Body of pancreas (tissue), 4 donors: ENCODE measurements at regions not wholly inside any gene's neighbourhood (a gene's known extent, or its start where the extent isn't known, plus 50 kb on each side); places are given as distances from the start of the nearest gene placed in this dataset.

Experiments
- POLR2A ChIP-seq, 3 donors: fragments of 450-650 bp; IDR thresholded peaks; one replicate each; pipeline ENCODE4 v1.6.1; 2016; ENCODE audit warnings: antibody characterized with exemption in 3 of 3, mild to moderate bottlenecking in 2 of 3
- TF ChIP-seq, protein P1 (sequence below), 7 experiments: fragments of 450-650 bp in 4 of 7; fragments of 200-600 bp in 3 of 7; sonication (generic) in 3 of 7; IDR thresholded peaks; one replicate each; pipeline ENCODE4 v1.5.1; 2016 to 2019; ENCODE audit warnings: antibody characterized with exemption in 7 of 7

DNA sequence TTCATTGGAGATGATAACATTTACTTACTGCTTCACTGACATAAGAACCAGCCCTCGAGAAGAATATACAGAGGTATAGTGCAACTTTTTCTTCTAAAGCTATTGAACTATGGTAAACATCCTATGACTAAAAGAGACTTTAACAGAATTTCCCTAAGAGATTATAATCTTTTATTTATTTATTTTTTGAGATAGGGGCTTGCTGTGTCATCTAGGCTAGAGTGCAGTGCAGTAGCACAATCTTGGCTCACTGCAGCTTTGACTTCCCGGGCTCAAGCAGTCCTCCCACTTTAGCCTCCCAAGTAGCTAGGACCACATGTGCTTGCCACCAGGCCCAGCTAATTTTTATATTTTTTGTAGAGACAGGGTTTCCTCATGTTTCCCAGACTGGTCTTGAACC lies 258.5 kb upstream of the FERD3L start:
- TF ChIP-seq, protein P1, sequence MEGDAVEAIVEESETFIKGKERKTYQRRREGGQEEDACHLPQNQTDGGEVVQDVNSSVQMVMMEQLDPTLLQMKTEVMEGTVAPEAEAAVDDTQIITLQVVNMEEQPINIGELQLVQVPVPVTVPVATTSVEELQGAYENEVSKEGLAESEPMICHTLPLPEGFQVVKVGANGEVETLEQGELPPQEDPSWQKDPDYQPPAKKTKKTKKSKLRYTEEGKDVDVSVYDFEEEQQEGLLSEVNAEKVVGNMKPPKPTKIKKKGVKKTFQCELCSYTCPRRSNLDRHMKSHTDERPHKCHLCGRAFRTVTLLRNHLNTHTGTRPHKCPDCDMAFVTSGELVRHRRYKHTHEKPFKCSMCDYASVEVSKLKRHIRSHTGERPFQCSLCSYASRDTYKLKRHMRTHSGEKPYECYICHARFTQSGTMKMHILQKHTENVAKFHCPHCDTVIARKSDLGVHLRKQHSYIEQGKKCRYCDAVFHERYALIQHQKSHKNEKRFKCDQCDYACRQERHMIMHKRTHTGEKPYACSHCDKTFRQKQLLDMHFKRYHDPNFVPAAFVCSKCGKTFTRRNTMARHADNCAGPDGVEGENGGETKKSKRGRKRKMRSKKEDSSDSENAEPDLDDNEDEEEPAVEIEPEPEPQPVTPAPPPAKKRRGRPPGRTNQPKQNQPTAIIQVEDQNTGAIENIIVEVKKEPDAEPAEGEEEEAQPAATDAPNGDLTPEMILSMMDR (IDR thresholded peaks at IDR 0.05), result no peak
- no peak for TF ChIP-seq POLR2A (IDR thresholded peaks at IDR 0.05)
